HEK293T (cell line): ENCODE measurements at regions not wholly inside any gene's neighbourhood (a gene's known extent, or its start where the extent isn't known, plus 50 kb on each side); places are given as distances from the start of the nearest gene placed in this dataset.

Experiments used
- CTCF ChIA-PET: fragments of 350-600 bp; formaldehyde crosslinking; extraction: SDS; loops from one replicate; lab custom pipeline; 2021; ENCODE audit warnings: antibody characterized with exemption, inconsistent platforms; lab: Yijun Ruan, JAX
- POLR2A ChIA-PET: fragments of 350-600 bp; formaldehyde crosslinking; extraction: SDS; loops from one replicate; lab custom pipeline; 2020; ENCODE audit warnings: antibody characterized with exemption, inconsistent platforms; lab: Yijun Ruan, JAX
- DNase-seq: peaks from one replicate; pipeline ENCODE4 v3.0.0; 2012; ENCODE audit warnings: mixed read lengths; ENCODE audit errors: extremely low spot score
- ARNT ChIP-seq: fragments of 450-650 bp; IDR thresholded peaks from 2 replicates; pipeline ENCODE4 v1.6.1; 2017; ENCODE audit warnings: mild to moderate bottlenecking
- BHLHE40 ChIP-seq: fragments of 450-650 bp; IDR thresholded peaks from 2 replicates; pipeline ENCODE4 v1.6.1; 2016; ENCODE audit warnings: mild to moderate bottlenecking, moderate library complexity, borderline replicate concordance
- CTBP1 ChIP-seq: fragments of 450-650 bp; IDR thresholded peaks from 2 replicates; pipeline ENCODE4 v1.6.1; 2016; ENCODE audit warnings: borderline replicate concordance
- ELF4 ChIP-seq: fragments of 450-650 bp; IDR thresholded peaks from 2 replicates; pipeline ENCODE4 v1.6.1; 2017; ENCODE audit warnings: antibody characterized with exemption
- FOXA1 ChIP-seq: fragments of 450-650 bp; IDR thresholded peaks from 2 replicates; pipeline ENCODE4 v1.6.1; 2016; ENCODE audit warnings: mild to moderate bottlenecking
- FOXK2 ChIP-seq: fragments of 450-650 bp; IDR thresholded peaks from 2 replicates; pipeline ENCODE4 v1.6.1; 2016; ENCODE audit warnings: mild to moderate bottlenecking
- FOXM1 ChIP-seq: fragments of 450-650 bp; IDR thresholded peaks from 2 replicates; pipeline ENCODE4 v1.6.1; 2017; ENCODE audit warnings: mild to moderate bottlenecking, borderline replicate concordance
- HDGF ChIP-seq: fragments of 450-650 bp; IDR thresholded peaks from 2 replicates; pipeline ENCODE4 v1.6.1; 2017; ENCODE audit warnings: antibody characterized with exemption, borderline replicate concordance
- L3MBTL2 ChIP-seq: fragments of 450-650 bp; conservative IDR thresholded peaks from 2 replicates; pipeline ENCODE4 v1.6.1; 2016; ENCODE audit warnings: mild to moderate bottlenecking
- LEF1 ChIP-seq: fragments of 450-650 bp; IDR thresholded peaks from 2 replicates; pipeline ENCODE4 v1.6.1; 2017; ENCODE audit warnings: mild to moderate bottlenecking, borderline replicate concordance
- NFRKB ChIP-seq: fragments of 450-650 bp; IDR thresholded peaks from 2 replicates; pipeline ENCODE4 v1.6.1; 2016; ENCODE audit warnings: mild to moderate bottlenecking, moderate library complexity
- SP1 ChIP-seq: fragments of 450-650 bp; IDR thresholded peaks from 2 replicates; pipeline ENCODE4 v1.6.1; 2017
- SUZ12 ChIP-seq: fragments of 450-650 bp; IDR thresholded peaks from 2 replicates; pipeline ENCODE4 v1.6.1; 2016; ENCODE audit warnings: mild to moderate bottlenecking
- TARDBP ChIP-seq: fragments of 450-650 bp; IDR thresholded peaks from 2 replicates; pipeline ENCODE4 v1.6.1; 2016
- ZNF384 ChIP-seq: fragments of 450-650 bp; IDR thresholded peaks from 2 replicates; pipeline ENCODE4 v1.6.1; 2016
- TF ChIP-seq, protein P1 (sequence below): fragments of 450-650 bp; IDR thresholded peaks from 2 replicates; pipeline ENCODE4 v1.6.1; 2016

DNA sequence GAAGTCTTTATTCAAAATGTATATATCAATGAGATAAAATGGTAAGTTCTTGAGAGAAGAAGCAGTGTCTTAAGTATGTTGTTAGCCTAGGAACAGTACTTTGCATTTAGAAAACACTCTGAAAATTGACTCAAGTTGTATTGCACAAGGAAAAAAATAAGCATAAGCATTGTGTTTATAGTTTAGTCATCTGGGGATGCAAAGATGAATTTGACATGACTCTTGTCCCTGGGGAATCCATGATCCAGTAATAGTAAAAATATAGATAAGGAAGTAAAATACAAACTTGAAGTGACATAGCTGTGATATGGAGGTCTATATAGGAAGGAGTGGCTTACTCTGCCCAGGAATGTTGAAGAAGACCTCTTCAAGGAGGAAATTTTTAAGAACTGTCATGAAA, 185.0 kb upstream of the PTBP2 start:
- no peak for TF ChIP-seq TARDBP
- POLR2A ChIA-PET, result no interaction called here
- no peak for DNase-seq
- CTCF ChIA-PET, result no interaction called here

DNA sequence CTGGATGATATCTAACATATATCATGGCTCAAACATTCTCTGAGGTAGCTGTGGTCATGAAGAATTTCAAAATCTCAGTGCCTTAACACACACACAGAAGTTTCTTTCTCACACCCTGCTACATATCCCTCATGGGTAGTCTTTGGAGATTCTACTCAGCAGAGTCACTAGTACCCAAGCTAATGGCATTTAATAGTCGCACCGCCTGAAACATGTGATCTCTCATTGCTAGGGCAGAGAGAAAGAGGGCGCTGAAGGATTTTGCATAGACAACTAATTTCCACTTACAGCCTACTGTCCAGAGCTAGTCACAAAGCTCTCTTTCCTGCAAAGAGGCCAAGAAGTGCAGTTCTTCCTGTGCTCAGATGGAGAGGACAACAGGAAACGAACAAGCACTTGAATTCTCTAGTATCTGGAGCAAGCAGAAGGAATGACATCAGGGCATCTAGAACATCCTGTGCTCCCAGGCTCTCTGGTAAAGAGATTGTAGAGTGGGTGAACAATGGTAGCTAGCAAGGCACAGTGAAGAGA, 183.4 kb upstream of the PTBP2 start:
- TF ChIP-seq ELF4 (no peak), L3MBTL2 (no peak), FOXM1 (no peak)
- POLR2A ChIA-PET, result no interaction called here
- CTCF ChIA-PET, result interaction anchor here (0.6 to 1.1 kb wide), 3 partner anchors 36 to 113 kb away, joined by 3 to 5 read pairs (median 3); no protein-coding TSS in a partner anchor
- no peak for DNase-seq

DNA sequence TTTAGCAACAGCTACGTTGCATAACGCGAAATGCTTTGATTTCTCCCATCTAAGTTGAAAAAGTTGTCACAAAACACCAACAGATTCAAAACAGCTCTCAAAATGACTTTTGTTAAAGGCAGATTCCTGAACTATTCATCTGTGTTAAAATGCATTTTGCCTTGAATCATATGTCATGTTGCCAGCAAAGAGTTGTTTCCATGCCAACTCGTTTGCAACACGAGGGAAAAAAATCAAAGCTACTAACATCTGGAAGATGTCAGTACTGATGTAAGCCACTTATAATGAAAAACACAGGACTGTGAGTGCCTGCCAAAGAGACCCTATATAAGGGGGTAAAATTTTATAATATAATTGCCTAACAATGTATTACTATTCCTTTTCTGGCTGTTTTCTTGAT, 182.7 kb upstream of the PTBP2 start:
- ChIA-PET CTCF (interaction anchor here (0.6 to 1.1 kb wide), 2 partner anchors 36 to 124 kb away, joined by 3 to 5 read pairs; no protein-coding TSS in a partner anchor), POLR2A (no interaction called here)
- no peak for TF ChIP-seq CTBP1
- TF ChIP-seq ZNF384, result no peak
- no peak for TF ChIP-seq SP1
- TF ChIP-seq BHLHE40, result no peak
- DNase-seq, result no peak

DNA sequence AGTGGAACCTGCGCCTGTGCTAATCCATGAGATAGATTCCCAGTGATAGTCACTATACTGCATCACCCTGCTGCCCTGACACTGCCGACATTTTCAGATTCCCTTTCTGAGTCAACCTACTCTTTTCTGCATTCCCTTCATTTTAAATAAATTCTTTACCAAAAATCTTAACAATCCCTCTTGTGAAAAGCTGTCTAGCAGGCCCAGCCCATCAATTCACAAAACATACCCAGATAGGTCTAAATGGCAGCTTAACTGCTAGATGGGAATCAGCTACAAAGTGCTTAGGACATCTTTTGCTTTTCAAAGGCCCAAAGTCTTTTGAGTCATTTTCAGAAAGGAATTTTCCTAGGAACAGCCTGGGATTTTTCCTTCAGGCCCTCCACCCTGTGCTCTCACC, 180.1 kb upstream of the PTBP2 start:
- TF ChIP-seq FOXA1 (no peak), SUZ12 (no peak), TARDBP (no peak), BHLHE40 (no peak), HDGF (no peak), FOXK2 (no peak), NFRKB (no peak), ZNF384 (no peak), ELF4 (no peak), SP1 (no peak), CTBP1 (no peak), FOXM1 (no peak), L3MBTL2 (no peak), ARNT (no peak), LEF1 (no peak)
- TF ChIP-seq, protein P1, sequence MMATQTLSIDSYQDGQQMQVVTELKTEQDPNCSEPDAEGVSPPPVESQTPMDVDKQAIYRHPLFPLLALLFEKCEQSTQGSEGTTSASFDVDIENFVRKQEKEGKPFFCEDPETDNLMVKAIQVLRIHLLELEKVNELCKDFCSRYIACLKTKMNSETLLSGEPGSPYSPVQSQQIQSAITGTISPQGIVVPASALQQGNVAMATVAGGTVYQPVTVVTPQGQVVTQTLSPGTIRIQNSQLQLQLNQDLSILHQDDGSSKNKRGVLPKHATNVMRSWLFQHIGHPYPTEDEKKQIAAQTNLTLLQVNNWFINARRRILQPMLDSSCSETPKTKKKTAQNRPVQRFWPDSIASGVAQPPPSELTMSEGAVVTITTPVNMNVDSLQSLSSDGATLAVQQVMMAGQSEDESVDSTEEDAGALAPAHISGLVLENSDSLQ, result no peak
- no peak for DNase-seq
- POLR2A ChIA-PET, result no interaction called here
- CTCF ChIA-PET, result no interaction called here

DNA sequence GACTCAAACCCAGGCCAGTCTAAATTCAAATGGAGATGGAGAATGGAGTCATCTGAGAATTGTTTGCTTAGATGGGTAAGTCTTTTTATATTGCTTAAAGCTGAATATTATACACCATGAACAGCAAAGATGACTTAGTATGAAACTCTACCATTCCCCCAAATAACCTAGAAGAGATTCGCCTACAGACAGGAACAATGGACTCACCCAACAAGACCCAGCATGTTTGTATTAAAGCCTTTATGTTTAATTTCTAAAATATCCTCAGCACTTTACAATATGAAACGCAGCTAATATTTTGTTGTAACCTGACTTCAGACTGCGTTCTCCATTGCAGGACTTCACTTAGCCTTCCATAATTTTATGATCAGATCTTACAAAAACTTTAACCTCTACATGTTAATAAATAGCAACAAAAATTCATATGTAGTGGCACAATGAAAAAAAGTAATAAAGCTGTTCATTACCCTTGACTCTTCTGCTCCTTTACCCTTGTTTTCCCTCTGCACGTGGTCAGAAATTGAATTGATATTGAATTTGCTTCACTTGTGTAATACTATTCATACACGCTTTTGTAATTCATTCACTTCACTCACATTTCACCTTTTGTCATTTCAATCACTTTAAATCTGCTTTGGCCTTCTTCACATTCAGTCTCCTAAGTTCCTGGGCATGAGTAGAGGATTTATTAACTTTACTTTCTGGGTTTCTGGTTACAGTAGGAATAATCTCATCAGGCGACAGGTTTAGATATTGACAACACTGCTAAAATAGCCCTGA, 177.3 kb upstream of the PTBP2 start:
- ChIA-PET POLR2A (no interaction called here), CTCF (no interaction called here)
- TF ChIP-seq NFRKB (no peak), FOXM1 (no peak), CTBP1 (no peak), SUZ12 (no peak), TARDBP (no peak), FOXK2 (no peak), BHLHE40 (no peak), FOXA1 (no peak), ARNT (no peak), SP1 (no peak), LEF1 (no peak)
- no peak for DNase-seq

DNA sequence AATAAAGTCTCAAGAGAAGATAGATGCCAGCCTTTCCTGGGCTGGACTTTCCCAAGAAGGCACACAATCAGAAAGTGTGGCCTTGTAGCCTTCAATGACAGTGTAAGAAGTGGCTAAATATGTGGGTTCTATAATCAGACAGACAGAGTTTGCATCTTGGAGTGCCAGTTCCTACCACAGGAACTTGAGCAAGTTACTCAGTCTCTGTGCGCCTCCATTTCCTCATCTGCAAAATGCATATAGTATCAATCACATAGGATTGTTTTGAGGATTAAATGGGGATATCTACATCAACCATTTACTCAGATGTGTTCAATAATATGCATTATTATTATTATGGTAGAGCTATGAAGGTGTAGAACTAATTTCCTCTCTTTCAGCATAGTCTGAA, 176.8 kb upstream of the PTBP2 start:
- CTCF ChIA-PET, result no interaction called here
- no peak for DNase-seq
- POLR2A ChIA-PET, result no interaction called here

More for the DNA sequence above, 176.8 kb upstream of the PTBP2 start:
- TF ChIP-seq ARNT (no peak), FOXM1 (no peak), HDGF (no peak), SUZ12 (no peak), BHLHE40 (no peak), ELF4 (no peak), TARDBP (no peak), FOXK2 (no peak), NFRKB (no peak), FOXA1 (no peak), ZNF384 (no peak), L3MBTL2 (no peak), SP1 (no peak), LEF1 (no peak), CTBP1 (no peak)
- TF ChIP-seq, protein P1, result no peak
